ENCODE measurements at regions not wholly inside any gene's neighbourhood (a gene's known extent, or its start where the extent isn't known, plus 50 kb on each side); places are given as distances from the start of the nearest gene placed in this dataset.

DNA sequence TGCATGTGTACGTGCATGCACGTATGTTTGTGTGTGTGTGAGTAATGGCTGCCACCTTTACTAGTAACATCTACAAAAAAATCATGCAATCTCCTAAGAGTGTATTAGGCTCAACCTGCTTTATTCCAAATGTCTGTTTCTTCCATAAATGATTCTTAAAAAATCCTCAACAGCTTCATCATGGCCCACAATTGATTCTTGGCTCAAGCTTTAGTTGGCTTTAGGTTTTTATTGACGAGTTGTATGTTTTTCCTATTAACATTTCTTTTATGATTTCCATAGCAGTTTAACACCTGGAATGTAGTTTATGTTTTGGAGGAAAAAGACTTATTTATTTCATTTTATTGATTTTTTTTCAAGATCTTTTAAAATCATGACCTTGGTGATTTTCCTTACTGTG lies 121.9 kb upstream of the RAB18 start:
- TF ChIP-seq CTCF (IDR thresholded peaks at IDR 0.05) (no peak), POLR2A (IDR thresholded peaks at IDR 0.05) (no peak)

Measured in esophagus squamous epithelium (tissue), 4 donors.